ENCODE measurements at regions not wholly inside any gene's neighbourhood (a gene's known extent, or its start where the extent isn't known, plus 50 kb on each side); places are given as distances from the start of the nearest gene placed in this dataset.

DNA sequence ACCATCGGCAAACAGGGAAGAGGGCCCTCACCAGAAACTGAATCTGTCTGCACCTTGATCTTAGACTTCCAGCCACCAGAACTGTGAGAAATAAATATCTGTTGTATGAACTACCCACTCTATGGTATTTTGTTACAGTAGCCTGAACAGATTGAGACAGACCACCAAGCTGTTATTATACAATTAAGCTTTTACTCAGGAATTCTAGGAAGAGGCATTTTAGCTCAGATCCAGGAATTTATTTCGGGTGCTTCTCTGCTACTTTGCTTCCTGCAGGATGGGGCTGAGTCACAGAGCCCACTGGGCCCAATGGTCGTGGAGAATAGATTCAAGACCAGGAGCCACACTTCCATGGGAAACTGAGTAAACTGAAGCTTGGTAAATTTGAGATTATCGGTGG lies 145.5 kb upstream of the PFN2 start:
- no peak for DNase-seq

DNA sequence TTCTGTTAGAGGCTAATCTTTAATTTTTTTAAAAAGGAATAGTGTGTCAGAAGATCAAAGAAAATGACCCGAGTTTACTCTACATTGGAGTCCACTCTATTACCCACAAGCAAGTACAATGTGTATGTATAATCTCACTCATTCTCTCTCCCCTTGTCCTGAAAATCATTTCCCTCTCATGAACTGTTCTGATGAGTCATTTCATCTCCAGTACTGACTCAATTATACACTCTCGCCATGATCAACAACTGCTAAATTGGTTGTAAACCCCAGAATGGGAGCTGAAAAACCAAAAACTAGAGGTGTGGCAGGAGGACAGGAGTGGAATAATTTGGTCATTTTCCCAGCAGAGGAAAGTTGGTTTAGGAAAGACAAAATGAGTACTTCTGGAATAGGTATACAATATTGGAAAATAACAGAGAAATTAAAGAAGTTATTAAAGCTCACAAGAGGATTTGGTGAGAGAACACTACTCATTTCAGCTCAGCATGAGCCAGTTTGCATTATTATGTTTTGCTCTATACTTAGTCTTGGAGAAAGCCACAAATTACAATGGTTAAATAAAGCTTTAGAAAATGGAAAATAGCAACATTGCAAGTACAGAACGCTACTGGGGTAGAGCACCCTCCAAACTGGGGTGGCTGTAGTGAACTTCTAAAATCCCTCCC lies 144.3 kb upstream of the PFN2 start:
- DNase-seq = no peak

DNA sequence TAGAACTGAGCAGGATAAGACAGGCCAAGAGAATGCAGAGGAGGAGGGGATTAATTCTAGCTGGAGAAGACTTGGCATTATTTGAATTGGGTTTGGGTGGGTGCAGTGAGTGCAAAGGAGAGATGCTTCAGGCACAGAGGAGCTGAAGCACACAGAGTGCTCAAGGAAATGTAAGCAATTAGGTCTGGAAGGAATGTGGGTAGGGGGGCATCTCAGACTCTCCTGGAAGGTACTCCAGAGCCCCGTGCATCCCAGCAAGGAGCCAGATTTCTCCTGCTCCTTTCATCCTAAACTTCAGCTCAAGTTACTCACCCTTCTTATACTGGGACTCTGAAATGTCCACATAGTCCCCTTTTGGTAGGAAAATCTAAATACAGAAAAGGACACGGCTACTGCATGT lies 143.6 kb upstream of the PFN2 start:
- DNase-seq = no peak

DNA sequence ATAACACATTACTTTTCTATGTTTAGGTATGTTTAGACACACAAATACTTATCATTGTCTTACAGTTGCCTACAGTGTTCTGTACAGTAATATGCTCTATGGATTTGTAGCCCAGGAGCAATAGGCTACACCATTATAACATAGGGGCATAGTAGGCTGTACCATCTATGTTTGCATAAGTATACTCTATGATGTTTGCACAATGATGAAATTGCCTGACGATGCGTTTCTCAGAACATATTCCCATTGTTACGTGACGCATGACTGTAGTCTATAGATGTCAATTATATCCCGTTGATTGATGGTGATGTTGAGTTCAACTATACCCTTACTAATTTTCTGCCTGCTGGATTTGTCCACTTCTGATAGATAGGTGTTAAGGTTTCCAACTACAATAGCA lies 139.4 kb upstream of the PFN2 start:
- no peak for DNase-seq

DNA sequence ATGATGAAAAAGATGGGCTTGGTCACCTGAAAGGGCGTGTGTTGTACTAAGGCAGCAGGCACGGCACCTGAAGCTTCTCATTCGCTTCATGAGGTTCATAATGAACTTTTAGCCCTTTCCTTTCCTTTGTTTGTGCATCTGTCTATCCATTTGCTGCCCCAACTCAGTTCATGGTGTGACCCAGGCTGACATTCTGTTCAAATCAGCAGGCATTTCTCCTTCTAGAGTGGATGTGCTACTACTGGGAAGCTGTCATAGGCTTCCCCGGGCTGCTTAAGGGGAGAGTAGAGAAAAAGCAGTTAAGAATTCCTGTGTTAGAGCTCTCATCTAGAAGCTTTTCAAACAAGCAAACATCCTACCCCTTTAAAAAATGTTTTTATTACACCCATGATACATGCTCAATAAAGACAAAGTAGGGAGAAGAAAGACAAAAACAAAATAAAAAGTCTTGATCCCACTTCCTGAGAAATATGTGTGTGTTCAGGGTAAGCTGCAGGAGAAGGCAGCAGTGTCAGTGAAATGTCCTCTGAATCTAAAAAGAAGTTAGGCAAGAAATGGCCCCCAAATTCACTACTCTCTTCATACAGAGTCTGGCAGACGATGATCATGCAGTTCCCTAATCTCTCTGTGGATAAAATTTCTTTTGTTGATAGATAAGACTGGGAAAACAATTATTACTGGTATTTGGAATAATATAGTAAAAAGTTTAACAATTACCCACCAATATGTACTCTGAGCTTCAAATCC lies 136.9 kb upstream of the PFN2 start:
- DNase-seq = no peak

DNA sequence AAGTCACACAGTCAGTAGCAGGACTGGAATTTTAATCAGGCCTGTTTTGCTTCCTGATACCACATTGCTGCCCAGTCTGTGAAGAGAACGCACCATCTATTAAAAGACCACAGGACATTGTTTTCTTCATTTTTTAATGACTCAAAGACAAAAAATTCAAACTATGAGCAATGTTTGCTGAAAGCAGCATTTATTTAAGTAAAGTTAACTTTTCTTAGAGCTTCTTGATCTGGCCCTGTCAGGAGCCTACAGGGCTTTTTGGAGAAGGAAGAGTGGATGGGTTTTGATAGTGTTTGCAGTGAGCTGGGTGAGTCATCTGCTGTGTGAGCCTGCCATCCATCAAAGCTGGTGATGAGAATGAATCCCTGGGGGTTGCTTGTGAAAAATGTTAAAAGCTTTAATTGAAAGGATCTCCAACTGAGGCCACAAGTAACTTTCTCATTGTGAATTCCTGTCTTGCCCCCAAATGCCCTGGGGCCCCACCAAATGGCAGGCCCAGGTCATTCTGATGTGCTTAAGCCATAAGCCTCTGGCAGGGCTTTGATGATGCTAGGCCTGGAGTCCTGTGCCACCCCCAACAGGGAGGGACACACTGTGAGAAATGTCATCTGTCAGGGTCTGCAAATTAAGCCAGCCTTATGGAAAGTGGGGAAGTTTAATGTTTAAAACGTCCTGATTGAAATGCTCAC lies 136.2 kb upstream of the PFN2 start:
- DNase-seq = no peak

DNA sequence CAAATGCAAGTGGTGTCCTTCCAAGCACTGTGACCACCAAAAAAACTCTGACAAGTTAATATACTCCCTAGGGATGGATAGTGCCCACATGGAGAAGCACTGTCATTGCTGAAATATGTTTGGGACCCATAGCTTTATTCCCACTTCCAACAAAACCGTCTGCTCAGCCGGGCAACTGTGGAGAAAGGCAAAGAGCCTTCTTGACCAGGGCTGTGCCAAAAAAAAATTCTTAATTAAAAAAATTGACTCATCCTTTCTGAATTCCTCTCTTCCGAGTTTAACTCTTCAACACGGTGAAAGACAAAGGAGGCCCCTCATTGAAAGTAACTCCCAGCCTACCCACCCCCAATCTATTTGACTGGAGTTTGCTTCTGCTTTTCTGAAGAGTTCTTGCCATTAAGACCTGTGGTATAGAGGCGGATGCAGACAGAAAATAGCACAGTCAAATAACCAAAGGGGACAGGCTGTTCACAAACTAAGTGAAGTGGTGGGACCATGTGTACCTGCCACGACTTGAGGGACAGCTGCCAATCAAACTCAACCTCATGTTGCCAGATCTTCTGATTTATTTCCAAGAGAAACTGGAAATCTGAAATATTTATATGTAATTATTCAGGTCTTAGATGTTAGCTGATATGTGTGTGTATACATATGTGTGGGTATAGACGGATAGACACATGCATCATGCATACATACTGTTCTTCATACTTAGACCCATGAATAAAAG lies 135.4 kb upstream of the PFN2 start:
- DNase-seq = no peak

DNA sequence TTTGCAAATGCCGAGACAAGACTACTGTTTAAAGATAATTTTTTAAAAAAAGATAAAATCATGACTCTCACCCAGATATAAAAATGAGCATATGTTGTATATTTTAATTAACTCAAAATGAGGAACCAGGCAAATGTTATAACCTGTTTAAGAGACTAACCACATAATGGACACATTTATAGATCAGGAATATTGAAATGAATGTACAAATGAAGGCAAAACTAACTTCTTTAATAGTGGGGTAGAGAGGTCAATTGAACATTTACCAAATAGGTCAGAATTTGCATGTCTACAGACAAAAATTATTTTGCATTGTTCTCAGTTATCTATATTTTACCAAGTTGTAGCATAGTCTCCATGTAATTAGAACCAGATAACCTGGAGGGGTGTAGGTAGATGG lies 134.3 kb upstream of the PFN2 start:
- no peak for DNase-seq

DNA sequence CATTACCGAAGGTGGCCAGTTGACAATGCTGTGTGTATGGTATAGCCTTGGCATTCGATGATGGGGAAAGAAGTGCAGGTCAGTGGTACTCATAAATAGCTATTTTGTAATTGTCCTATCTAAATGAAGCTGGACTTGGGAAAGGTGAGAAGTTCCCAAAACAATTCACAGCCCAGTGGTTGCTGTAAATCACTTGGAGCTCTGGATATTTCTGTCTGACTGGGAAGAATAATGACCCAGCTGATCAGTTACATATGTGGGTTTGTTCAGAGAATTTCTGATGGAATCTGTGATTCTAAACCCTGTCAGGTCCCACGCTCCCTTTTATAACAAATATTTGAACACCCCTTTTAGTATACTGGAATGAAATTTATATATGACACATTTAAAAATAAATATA lies 133.9 kb upstream of the PFN2 start:
- DNase-seq = no peak

DNA sequence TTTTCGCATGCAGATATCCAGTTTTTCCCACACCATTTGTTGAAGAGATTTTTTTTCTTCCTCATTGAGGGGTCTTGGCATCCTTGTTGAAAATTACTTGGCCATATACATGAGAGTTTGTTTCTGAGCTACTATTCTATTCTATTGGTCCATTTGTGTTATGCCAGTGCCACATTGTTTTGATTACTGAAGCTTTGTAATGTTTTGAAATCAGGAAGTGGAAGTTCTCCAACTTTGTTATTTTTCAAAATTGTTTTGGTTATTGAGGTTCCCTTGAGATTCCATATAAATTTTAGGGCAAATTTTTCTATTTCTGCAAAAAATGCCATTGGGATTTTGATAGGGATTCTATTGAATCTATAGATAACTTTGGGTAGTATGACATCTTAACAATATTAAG lies 130.3 kb upstream of the PFN2 start:
- no peak for DNase-seq

DNA sequence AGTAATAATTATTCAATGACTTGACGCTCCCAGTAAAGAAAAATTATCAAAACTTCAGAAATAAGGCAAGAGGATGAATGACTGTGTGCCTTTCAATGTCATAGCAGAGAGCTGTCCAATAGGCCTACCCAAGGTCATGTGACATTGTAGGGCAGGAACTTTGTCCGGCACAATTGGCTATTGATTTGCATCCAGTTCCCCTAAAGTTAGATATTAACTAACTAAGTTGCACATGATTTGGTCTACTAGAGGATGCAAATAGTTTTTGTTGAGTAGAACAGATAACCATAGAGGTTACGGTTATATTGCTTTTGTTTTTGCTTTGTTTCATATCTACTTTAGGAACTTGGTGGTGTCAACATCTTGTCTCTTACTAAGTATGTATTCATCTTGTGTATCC lies 127.9 kb upstream of the PFN2 start:
- DNase-seq = no peak

DNA sequence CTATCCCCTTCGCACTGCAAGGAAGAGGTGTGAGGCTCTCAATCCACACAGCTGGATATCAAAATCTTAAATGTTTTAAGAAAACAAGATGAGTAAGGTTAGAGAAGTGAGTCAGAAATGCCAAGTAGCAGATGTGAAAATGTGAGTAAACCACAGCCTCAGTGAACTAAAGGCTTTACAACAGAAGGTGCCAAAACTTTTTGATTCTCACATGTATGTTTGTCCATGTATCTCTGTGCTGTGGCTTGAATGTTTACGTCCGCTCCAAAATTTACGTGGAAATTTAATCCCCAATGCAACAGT lies 126.8 kb upstream of the PFN2 start:
- no peak for DNase-seq

DNA sequence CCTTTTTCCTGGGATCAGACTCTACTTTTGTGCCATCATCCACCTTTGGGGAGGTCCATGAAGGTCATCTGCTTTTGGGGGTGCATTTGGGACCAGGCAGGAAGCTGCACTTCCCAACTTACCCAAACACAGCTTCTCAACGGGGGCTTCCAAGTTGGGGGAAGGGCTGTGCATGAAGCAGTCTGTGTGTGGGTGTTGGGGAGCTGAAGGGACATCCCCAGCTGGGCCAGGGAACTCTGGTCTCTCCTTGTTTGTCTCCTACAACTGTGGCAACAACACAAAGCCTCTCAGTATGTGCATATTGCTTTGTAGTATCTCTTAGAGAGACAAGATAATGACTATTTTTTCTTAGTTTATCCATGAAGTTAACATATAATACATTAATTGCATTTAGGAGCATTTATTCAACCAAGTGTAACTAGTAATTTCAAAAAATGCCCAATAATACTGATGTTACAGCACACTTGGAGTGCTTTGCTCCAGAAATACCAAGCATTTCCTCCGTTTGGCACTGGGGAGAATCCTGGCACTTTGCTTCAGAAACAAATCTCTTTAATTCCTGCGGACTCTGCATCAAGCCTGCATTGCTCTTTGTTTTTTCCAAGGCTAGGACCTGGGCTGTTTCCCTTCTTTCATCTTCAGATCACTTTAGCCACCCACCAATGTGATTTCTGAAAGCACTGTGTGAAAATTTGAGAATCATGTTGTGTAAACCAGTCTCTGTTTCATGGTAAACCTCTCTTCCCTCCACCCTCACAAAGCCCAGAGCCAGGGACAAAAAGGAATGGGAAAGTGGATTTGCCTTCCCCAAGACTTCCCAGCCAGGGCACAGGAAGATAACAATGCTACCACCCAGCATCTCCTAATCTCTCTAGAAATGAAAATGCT lies 126.2 kb upstream of the PFN2 start:
- DNase-seq = no peak

DNA sequence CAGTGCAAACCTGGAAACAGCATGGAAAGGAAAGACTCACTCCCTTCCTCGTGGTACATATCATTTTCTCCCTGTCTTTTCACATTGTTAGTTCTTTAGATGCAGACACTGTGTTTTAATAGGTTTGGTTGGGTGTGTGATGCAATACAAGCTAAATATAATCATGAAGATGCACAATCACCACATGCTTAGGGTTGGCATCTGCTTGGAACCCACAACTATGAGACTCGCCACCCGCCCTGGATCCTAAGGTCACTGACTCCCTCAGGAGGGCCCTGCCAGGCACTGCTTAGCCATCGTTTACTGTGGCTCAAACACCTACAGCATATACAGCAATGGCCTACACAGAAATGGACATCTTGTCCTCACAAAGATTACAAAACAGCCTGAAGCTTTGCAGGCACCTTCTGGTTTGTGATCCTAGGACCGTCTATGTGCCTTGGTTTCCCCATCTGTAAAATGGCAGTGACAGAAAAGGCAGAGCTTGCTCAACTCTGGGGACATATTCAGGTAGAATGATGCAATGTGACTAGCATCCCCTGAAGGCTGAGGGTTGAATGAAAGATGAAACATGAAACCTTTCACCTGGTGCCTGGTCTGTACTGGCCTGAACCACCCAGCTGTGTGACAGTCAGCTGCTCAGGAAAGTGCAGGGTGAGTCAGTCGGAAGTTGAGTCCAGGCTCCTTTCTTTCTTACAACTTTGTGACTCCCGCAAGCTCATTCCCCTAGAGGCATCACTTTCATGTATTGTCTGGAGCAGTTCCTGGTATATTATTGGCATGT lies 123.6 kb upstream of the PFN2 start:
- DNase-seq = no peak

DNA sequence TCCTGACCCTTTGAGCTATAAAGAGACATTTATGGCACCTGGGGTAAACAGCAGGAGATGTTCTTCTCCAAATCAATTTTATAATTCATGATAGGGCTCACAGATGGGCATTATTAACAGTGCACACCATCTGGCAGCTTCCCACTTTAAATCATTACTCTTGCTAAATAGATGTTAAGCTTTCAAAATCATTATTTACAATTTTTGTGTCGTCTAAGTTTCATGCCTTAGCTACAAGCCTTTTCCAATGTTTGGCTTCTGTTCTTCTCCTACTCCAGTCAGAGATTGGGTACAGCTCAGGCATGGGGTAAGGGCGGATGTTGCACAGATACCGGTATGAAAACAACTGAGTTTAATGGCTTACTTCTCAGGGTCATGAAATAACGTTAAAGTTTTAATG lies 120.9 kb upstream of the PFN2 start:
- no peak for DNase-seq

DNA sequence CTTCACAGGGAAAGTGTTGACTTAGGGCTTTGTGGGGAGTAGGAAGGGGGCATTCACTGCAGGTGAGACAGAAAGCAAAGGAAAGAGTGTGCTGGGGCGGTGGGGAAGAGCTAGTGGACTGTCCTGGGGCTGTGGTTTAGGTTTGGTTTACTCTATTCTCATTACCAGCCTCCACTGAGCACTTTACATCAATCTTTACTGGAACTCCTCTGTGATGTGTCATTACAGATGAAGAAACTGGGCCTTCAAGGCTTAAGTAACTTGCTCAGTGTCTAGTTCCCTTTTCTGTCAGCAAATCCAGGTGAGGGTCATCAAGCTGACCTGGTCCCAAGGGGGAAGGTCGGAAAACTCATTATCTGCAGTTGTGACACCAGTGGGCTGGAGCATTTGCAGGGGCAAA lies 120.2 kb upstream of the PFN2 start:
- no peak for DNase-seq

DNA sequence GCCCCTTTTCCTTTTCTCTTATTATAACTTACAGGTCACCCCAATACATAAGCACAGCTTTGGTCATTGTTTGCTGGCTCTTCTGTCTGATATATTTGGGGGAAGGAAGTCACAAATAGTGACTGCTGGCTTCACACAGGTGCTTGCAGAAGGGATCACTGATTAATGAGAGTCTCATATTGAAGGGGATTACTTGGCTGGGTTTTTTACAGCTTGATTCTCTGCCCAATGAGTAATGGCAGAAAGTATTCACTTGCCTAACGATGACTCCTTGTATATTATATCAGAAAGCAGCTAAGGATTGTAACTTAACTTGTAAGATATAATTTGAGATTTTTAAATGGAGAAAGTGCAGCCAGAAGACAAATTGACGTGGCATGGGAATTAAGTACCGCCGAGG lies 119.3 kb upstream of the PFN2 start:
- no peak for DNase-seq

DNA sequence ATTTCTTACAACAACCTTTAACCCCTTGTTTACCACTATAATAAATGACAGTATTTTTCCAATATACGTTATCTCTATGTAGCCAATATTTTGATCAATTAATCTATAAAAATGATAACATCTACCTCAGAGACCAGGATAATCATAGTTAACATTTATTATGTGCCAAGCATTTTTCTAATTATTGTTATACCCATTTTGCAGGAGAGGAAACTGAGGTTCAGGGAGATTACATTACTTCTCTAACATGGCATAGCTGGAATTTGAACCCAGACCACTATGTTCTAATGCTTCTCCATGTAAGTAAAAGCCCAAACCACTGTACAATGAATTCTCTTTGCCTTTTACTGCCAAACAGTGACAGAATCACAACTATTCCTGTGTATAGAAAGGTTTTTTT lies 113.4 kb upstream of the PFN2 start:
- no peak for DNase-seq

DNA sequence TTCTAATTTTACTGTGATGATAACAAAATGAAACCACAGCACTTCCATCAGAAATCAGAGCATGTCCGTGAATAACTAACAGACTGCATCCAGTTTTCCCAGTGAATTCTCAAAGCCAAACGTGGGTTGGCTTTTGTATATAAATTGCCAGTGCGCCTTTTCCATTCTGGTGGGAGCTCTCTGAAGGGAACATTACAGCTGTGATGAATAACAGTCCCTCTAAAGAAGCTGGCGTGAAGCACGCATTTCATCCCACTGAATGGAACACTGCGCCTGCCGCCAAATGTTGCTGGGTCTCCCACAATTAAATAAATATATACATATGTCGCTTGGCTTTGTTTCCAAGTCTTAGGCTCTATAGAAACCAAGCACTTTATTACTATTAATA lies 113.0 kb upstream of the PFN2 start:
- DNase-seq = no peak

DNA sequence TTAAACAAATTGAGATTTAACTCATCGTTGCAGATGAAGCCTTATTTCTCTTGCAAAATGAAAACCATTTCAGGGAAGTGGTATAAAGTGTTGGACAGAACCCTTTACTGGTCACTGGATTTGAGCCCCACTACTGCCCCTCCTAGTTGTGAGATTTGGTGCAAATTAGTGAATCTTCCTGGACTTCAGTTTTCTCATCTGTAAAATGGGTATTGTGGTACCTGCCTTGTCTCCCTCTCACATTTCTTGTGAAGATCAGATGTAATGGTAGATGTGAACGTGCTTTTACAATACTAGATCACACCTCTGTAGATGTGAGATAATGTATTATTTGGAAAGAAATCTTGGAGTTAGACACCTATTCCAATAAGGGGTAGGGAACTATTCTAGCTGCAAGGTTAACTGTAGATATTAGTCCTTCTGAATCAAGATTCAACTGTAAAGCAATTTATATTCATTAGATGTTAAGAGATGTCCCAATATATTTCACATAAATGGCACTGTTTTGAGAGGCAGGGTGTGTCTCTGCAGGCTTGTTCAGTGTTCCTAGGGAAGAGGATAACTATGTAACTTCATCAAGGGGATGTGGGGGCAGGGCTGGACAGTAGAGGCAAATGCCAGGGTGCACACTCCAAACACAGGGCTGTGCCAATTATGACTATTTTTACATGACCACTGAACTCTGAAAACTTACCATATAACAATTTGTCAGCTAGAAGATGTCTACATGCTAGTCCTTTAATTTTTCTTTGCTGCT lies 112.4 kb upstream of the PFN2 start:
- DNase-seq = no peak

DNA sequence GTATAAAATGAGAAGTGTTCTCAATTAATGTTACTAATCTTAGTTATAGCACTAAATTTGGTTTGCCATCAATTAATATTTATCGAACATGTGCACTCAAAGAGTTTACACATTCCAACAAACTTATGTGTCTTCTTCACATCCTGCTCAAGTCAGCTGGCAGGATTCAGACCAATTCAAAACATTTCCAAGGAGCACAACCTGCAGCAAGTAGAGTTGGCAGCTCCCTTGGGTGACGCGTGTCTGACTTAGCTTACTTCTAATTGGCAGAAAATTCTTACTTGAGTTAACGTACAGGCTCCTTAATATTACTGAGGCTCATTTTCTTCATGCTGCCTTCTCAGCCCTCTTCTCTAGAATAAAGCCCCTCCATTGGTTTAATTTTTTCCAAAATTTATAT lies 110.4 kb upstream of the PFN2 start:
- no peak for DNase-seq

Data from T-helper 9 cell (primary cell).